ENCODE measurements at regions not wholly inside any gene's neighbourhood (a gene's known extent, or its start where the extent isn't known, plus 50 kb on each side); places are given as distances from the start of the nearest gene placed in this dataset.

GRCh38 chr11:104433751-104434150 lies 269.8 kb upstream of the PDGFD start:
- DNase-seq: no peak

- DNase-seq: no peak
These were observed 269.0 kb upstream of the PDGFD start for GRCh38 chr11:104432981-104433380.

- no peak for DNase-seq
These were observed 268.6 kb upstream of the PDGFD start for GRCh38 chr11:104432526-104432925.

GRCh38 chr11:104422324-104422944 lies 258.5 kb upstream of the PDGFD start:
- DNase-seq: no peak

- DNase-seq: no peak
These were observed 246.4 kb upstream of the PDGFD start for GRCh38 chr11:104410336-104410735.

GRCh38 chr11:104408630-104409029 lies 244.7 kb upstream of the PDGFD start:
- no peak for DNase-seq

GRCh38 chr11:104405277-104405676 lies 241.3 kb upstream of the PDGFD start:
- DNase-seq: no peak

GRCh38 chr11:104404231-104405175 lies 240.6 kb upstream of the PDGFD start:
- no peak for DNase-seq

GRCh38 chr11:104402812-104403521 lies 239.0 kb upstream of the PDGFD start:
- DNase-seq: no peak

GRCh38 chr11:104394508-104394907 lies 230.6 kb upstream of the PDGFD start:
- no peak for DNase-seq

- no peak for DNase-seq
These were observed 226.7 kb upstream of the PDGFD start for GRCh38 chr11:104390651-104391050.

- no peak for DNase-seq
These were observed 221.9 kb upstream of the PDGFD start for GRCh38 chr11:104385884-104386283.

- no peak for DNase-seq
These were observed 216.4 kb upstream of the PDGFD start for GRCh38 chr11:104380358-104380757.

- no peak for DNase-seq
These were observed 208.2 kb upstream of the PDGFD start for GRCh38 chr11:104372111-104372510.

GRCh38 chr11:104370478-104370877 lies 206.5 kb upstream of the PDGFD start:
- no peak for DNase-seq

GRCh38 chr11:104369761-104370160 lies 205.8 kb upstream of the PDGFD start:
- DNase-seq: no peak

GRCh38 chr11:104366321-104366734 lies 202.4 kb upstream of the PDGFD start:
- no peak for DNase-seq

- DNase-seq: no peak
These were observed 201.7 kb upstream of the PDGFD start for GRCh38 chr11:104365676-104366075.

- no peak for DNase-seq
These were observed 198.0 kb upstream of the PDGFD start for GRCh38 chr11:104361975-104362374.

- DNase-seq: no peak
These were observed 188.1 kb upstream of the PDGFD start for GRCh38 chr11:104352036-104352435.

- no peak for DNase-seq
These were observed 179.6 kb upstream of the PDGFD start for GRCh38 chr11:104343578-104343977.

GRCh38 chr11:104340590-104340989 lies 176.6 kb upstream of the PDGFD start:
- no peak for DNase-seq

All from hypothalamus (tissue), 51 donors.